CD4-positive, alpha-beta T cell treated with Interleukin-6 at 100 ng/mL for 8 hours (primary cell): ENCODE measurements at regions not wholly inside any gene's neighbourhood (a gene's known extent, or its start where the extent isn't known, plus 50 kb on each side); places are given as distances from the start of the nearest gene placed in this dataset.
"Not testable (repeated sequence)": the region's sequence is repeated elsewhere in the genome, so short reads cannot be mapped to it uniquely, and the experiment has no call there.

Experiments used
- DNase-seq: peaks from one replicate; pipeline ENCODE4 v3.0.0-alpha.2; 2020; ENCODE audit warnings: mixed read lengths, low spot score

- DNase-seq, result no peak
Measured at GRCh38 chr5:130488252-130488651, 584.0 kb downstream of the CHSY3 start.

- DNase-seq, result no peak
Measured at GRCh38 chr5:130479045-130479804, 575.0 kb downstream of the CHSY3 start.

GRCh38 chr5:130476325-130476724 is 572.1 kb downstream of the CHSY3 start:
- no peak for DNase-seq

GRCh38 chr5:130462516-130462915 is 558.3 kb downstream of the CHSY3 start:
- no peak for DNase-seq

- no peak for DNase-seq
Measured at GRCh38 chr5:130455175-130455574, 550.9 kb downstream of the CHSY3 start.

GRCh38 chr5:130452744-130453143 is 548.5 kb downstream of the CHSY3 start:
- DNase-seq, result no peak

GRCh38 chr5:130436430-130436829 is 532.2 kb downstream of the CHSY3 start:
- DNase-seq, result no peak

GRCh38 chr5:130427222-130427955 is 523.1 kb downstream of the CHSY3 start:
- DNase-seq, result no peak

GRCh38 chr5:130425424-130425823 is 521.2 kb downstream of the CHSY3 start:
- no peak for DNase-seq

- no peak for DNase-seq
Measured at GRCh38 chr5:130424341-130424740, 520.1 kb downstream of the CHSY3 start.

GRCh38 chr5:130402906-130403305 is 498.6 kb downstream of the CHSY3 start:
- DNase-seq, result no peak

GRCh38 chr5:130400091-130400490 is 495.8 kb downstream of the CHSY3 start:
- no peak for DNase-seq

GRCh38 chr5:130398825-130399224 is 494.6 kb downstream of the CHSY3 start:
- DNase-seq, result no peak

- DNase-seq, result not testable (repeated sequence)
Measured at GRCh38 chr5:130397727-130398126, 493.5 kb downstream of the CHSY3 start.

- no peak for DNase-seq
Measured at GRCh38 chr5:130397132-130397531, 492.9 kb downstream of the CHSY3 start.

- DNase-seq, result not testable (repeated sequence)
Measured at GRCh38 chr5:130391727-130392264, 487.5 kb downstream of the CHSY3 start.

- DNase-seq, result no peak
Measured at GRCh38 chr5:130386155-130386554, 481.9 kb downstream of the CHSY3 start.

GRCh38 chr5:130385656-130386055 is 481.4 kb downstream of the CHSY3 start:
- no peak for DNase-seq

GRCh38 chr5:130365956-130366355 is 461.7 kb downstream of the CHSY3 start:
- DNase-seq, result no peak

GRCh38 chr5:130350131-130350530 is 445.9 kb downstream of the CHSY3 start:
- no peak for DNase-seq

GRCh38 chr5:130337179-130337888 is 433.1 kb downstream of the CHSY3 start:
- DNase-seq, result no peak

- DNase-seq, result no peak
Measured at GRCh38 chr5:130335117-130335516, 430.9 kb downstream of the CHSY3 start.

- no peak for DNase-seq
Measured at GRCh38 chr5:130333089-130333488, 428.8 kb downstream of the CHSY3 start.
